ENCODE measurements at regions not wholly inside any gene's neighbourhood (a gene's known extent, or its start where the extent isn't known, plus 50 kb on each side); places are given as distances from the start of the nearest gene placed in this dataset.
"Not testable (repeated sequence)": the region's sequence is repeated elsewhere in the genome, so short reads cannot be mapped to it uniquely, and the experiment has no call there.

- no peak for DNase-seq (ENCODE audit: low read depth in 4 of 4, low spot score in 1 of 4)
Measured at GRCh38 chr3:168977716-168978374, 685.7 kb downstream of the MECOM start.

- no peak for DNase-seq (ENCODE audit: low read depth in 4 of 4, low spot score in 1 of 4)
Measured at GRCh38 chr3:168976969-168977368, 686.5 kb downstream of the MECOM start.

GRCh38 chr3:168975576-168975975 is 687.9 kb downstream of the MECOM start:
- no peak for DNase-seq (ENCODE audit: low read depth in 4 of 4, low spot score in 1 of 4)

GRCh38 chr3:168974617-168975403 is 688.7 kb downstream of the MECOM start:
- no peak for DNase-seq (ENCODE audit: low read depth in 4 of 4, low spot score in 1 of 4)

- no peak for DNase-seq (ENCODE audit: low read depth in 4 of 4, low spot score in 1 of 4)
Measured at GRCh38 chr3:168973897-168974296, 689.6 kb downstream of the MECOM start.

- DNase-seq (ENCODE audit: low read depth in 4 of 4, low spot score in 1 of 4): no peak
Measured at GRCh38 chr3:168973206-168973605, 690.3 kb downstream of the MECOM start.

GRCh38 chr3:168968609-168969008 is 694.9 kb downstream of the MECOM start:
- no peak for DNase-seq (ENCODE audit: low read depth in 4 of 4, low spot score in 1 of 4)

- no peak for DNase-seq (ENCODE audit: low read depth in 4 of 4, low spot score in 1 of 4)
Measured at GRCh38 chr3:168964736-168965135, 698.8 kb downstream of the MECOM start.

GRCh38 chr3:168961271-168961670 is 702.2 kb downstream of the MECOM start:
- no peak for DNase-seq (ENCODE audit: low read depth in 4 of 4, low spot score in 1 of 4)

GRCh38 chr3:168959731-168960130 is 703.8 kb downstream of the MECOM start:
- no peak for DNase-seq (ENCODE audit: low read depth in 4 of 4, low spot score in 1 of 4)

GRCh38 chr3:168958466-168958865 is 705.0 kb downstream of the MECOM start:
- no peak for DNase-seq (ENCODE audit: low read depth in 4 of 4, low spot score in 1 of 4)

GRCh38 chr3:168956076-168956475 is 707.4 kb downstream of the MECOM start:
- no peak for DNase-seq (ENCODE audit: low read depth in 4 of 4, low spot score in 1 of 4)

- no peak for DNase-seq (ENCODE audit: low read depth in 4 of 4, low spot score in 1 of 4)
Measured at GRCh38 chr3:168952551-168952950, 711.0 kb downstream of the MECOM start.

- DNase-seq (ENCODE audit: low read depth in 4 of 4, low spot score in 1 of 4): no peak
Measured at GRCh38 chr3:168951884-168952283, 711.6 kb downstream of the MECOM start.

GRCh38 chr3:168951368-168951767 is 712.1 kb downstream of the MECOM start:
- DNase-seq (ENCODE audit: low read depth in 4 of 4, low spot score in 1 of 4): no peak

GRCh38 chr3:168950622-168951021 is 712.9 kb downstream of the MECOM start:
- no peak for DNase-seq (ENCODE audit: low read depth in 4 of 4, low spot score in 1 of 4)

- no peak for DNase-seq (ENCODE audit: low read depth in 4 of 4, low spot score in 1 of 4)
Measured at GRCh38 chr3:168939651-168940238, 723.8 kb downstream of the MECOM start.

- no peak for DNase-seq (ENCODE audit: low read depth in 4 of 4, low spot score in 1 of 4)
Measured at GRCh38 chr3:168933614-168934013, 729.9 kb downstream of the MECOM start.

- not testable (repeated sequence) for DNase-seq (ENCODE audit: low read depth in 4 of 4, low spot score in 1 of 4)
Measured at GRCh38 chr3:168929997-168930396, 733.5 kb downstream of the MECOM start.

GRCh38 chr3:168926426-168926825 is 737.1 kb downstream of the MECOM start:
- no peak for DNase-seq (ENCODE audit: low read depth in 4 of 4, low spot score in 1 of 4)

GRCh38 chr3:168925568-168925967 is 737.9 kb downstream of the MECOM start:
- DNase-seq (ENCODE audit: low read depth in 4 of 4, low spot score in 1 of 4): no peak

GRCh38 chr3:168914662-168915061 is 748.9 kb downstream of the MECOM start:
- DNase-seq (ENCODE audit: low read depth in 4 of 4, low spot score in 1 of 4): no peak

Measured in stimulated activated CD4-positive, alpha-beta T cell treated with anti-CD3 and anti-CD28 coated beads, Interleukin-1b, Interleukin-23, amount 100 ng/mL, for 24 hours (primary cell).